ENCODE measurements at regions not wholly inside any gene's neighbourhood (a gene's known extent, or its start where the extent isn't known, plus 50 kb on each side); places are given as distances from the start of the nearest gene placed in this dataset.

DNA sequence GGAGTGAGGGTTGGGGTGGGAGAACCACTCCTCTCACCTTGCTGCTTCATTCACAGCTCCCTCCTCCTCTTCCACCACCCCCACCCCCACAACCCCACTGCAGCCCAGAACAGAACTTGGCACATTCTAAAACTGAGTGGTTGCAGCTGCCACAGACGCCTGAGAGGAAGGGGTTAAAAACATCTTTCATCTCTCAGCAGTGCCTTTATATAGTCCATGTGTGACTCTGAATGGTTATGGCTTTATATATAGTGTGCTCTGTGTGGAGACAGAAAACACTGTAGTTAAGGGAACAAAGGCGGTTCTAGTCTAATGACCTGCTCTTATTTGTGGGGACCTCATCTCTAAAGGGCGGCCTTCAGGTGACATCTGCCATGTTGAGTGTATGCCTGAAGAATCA lies 144.8 kb downstream of the BCOR start:
- DNase-seq = no peak

- DNase-seq = peak; percentile 52
Observed at GRCh38 chrX:39953879-39954278, 143.9 kb downstream of the BCOR start.

GRCh38 chrX:39954851-39955250 lies 142.9 kb downstream of the BCOR start:
- DNase-seq = no peak

DNA sequence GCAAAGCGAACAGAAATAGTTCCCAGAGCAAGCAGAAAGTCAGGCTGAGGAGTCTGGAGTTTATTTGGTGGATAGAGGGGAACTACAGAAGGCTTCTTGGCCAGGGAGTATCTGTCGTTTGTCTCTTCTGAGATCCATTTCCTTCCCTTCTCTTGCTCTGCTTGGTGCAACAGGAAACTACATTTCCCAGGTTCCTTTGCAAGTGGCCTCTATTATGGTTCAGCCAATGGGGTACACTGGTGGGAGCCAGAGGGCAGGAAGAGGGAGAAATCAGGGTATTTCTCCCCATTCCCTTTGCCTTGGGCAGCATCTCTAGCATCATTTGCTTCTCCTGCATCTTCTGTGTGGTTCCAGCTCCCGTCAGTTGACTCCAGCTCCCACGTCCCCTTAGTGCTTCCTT lies 142.1 kb downstream of the BCOR start:
- DNase-seq = no peak

DNA sequence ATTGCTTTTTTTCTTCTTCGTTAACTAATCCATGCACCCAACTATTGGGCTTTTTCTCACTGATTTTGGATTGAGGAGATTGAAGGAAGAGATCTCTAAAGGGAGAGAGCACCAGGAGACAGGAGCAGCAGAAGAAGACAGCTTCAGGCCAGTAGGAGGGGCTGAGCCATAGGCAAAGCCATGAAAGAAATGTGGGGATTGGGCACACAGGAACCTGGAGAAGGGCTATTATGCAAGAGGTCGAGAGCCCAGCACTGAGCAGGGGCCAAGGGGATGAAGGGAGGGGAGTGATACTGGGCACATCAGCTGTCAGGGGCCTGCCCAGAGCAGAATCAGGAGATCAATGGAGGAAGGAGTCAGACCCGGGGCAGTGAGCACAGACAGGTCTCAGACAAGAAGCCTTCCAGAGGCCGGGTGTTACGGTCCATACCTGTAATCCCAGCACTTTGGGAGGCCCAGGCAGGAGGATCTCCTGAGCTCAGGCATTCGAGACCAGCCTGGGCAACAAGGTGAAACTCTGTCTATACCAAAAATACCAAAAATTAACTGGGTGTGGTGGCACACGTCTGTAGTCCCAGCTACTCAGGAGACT lies 140.9 kb downstream of the BCOR start:
- no peak for DNase-seq

DNA sequence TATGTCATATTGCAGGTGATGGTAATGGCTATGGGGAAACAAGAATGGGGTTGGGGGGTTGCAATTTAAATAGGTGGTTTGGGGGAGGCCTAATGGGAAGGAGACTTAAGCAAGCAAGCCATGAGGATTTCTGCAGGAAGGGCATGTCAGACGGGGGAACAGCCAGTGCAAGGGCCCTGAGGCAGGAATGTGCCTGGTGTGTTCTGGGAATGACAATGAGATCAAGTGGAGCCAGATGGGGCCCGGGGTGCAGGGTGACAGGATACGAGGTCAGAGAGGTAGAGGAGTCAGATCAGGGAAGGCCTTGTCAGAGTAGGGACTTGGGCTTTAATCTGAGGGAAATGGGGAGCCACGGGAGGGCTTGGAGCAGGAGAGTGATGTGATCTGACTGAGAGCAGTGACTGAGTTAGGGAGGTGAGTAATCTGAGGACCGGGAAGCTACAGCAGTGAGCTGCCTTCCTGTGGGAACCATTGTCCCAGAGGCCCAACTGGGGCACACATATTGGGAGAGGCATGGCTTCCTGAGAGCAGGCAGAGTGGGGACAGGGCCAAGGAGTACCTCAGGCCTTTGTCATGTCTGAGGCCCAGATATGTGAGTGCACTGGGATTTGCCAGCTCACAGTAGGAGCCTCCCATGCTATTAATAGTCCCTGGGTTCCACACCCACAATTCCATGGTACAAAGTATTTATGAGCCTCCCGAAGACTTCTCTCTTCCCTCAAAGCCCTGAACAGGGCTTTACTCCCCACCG lies 139.8 kb downstream of the BCOR start:
- DNase-seq = no peak

- no peak for DNase-seq
Observed at GRCh38 chrX:39958850-39959249, 138.9 kb downstream of the BCOR start.

DNA sequence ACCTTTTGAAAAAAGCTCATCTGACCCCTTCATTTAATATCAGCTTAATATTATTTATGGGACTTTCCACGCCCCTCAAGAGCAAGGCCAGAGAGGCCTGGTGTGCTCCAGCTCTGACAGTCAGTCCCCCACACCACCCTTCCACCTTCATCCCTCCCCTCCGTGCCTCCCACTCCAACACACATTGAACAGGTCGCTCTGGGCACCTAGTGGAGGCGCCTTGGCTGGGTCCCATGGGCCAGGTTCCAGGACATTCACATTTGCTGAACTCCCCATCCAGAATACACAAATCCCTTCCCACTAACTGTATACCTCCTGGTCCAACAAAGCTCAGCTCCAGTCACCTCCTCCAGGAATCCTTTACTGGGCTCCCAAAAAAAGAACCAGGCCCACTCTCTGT lies 137.5 kb downstream of the BCOR start:
- no peak for DNase-seq

DNA sequence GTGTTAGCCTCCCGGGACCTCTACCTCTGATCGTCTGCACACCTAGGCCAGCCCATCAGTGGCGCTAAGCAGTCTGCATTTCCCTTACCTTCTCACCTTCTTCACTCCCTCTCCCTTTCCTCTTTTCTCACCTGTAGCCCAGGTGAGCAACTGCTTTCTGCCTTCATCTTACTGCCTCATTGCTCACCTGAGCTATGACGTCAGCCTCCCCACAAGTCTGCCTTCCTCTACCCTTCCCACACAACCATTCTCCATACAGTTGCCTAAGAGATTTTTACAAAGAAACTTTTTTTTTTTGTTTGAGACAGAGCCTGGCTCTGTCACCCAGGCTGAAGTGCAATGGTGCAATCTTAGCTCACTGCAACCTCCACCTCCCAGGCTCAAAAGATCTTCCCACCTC lies 136.3 kb downstream of the BCOR start:
- no peak for DNase-seq

- DNase-seq = no peak
Observed at GRCh38 chrX:39965051-39965573, 132.6 kb downstream of the BCOR start.

- DNase-seq = no peak
Observed at GRCh38 chrX:39966176-39966575, 131.6 kb downstream of the BCOR start.

- no peak for DNase-seq
Observed at GRCh38 chrX:39967348-39967747, 130.4 kb downstream of the BCOR start.

- peak; percentile 91 for DNase-seq
Observed at GRCh38 chrX:39969099-39969818, 128.5 kb downstream of the BCOR start.

- DNase-seq = no peak
Observed at GRCh38 chrX:39969819-39970504, 127.8 kb downstream of the BCOR start.

DNA sequence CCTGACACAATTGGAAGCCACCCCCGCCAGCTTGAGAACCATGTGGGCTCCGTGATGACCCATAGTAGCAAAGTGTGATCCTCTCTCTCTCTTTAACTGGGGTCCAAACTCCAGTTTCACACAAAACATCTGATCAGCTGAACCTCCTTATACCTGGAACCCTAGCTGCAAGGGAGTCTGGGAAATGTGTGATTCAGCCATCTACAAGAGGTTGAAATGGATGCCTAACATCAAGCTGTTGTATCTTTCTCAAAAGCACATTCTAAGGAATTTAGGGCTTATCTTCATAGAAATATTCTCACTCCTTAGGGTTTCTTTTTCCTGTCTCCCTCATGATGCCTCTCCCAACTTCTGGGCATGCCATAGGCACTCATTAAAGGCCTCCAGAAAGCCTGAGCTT lies 126.0 kb downstream of the BCOR start:
- DNase-seq = no peak

DNA sequence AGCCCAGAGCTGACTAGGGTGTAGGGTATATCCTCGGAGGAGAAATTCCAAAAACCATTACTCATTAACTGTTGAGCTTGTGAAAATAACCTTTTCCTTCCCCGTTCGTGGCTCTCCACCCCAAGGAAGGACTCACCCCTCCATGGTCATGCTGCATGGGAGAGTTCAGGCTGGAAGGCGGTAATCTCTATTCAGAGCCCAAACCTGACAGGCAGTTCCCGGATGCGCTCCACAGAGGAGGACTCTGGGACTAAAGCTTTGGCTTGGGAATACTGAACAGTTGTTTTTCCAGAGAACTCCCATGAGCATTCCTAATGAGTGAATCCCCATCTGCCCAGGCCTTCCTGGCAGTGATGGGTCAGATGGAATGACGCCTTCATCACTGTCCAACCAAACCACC lies 125.4 kb downstream of the BCOR start:
- no peak for DNase-seq

- no peak for DNase-seq
Observed at GRCh38 chrX:39973810-39974209, 123.9 kb downstream of the BCOR start.

GRCh38 chrX:39974270-39974669 lies 123.5 kb downstream of the BCOR start:
- peak; percentile 13 for DNase-seq

DNA sequence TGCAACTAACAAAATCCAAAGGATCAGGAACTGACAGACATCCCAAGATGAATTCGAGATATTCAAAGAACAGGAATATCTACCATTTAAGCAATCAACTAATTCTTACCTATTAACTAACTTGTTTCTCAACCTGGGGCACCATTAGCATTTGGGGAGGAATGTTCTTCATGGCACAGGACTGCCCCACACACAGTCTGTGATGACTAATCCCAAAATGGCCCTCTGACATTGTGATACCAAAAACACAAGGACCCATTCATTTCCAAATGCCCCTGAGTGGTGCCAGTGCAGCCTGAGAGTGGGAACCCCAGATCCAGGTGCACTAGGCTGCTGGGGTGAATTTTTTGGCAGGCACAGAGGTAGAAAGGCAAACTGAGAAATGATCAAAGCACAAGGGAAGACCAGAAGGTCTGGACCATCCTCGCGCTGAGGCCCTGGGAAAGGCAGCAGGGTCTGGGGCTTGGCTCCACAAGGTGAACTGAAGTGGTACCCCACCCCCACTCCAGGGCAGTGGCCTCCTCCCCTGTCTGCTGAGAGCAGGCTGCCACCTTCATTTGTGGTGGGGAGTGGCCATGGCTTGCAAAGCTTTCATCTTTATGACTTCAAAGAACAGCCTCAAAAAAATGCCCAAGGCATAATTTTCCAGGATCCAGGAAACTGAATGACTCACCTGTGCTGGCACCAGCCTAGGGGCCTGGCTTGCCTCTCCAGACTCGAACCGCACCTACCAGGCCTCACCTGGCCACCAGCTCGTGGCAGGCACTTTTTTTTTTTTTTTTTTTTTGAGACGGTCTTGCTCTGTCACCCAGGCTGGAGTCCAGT lies 122.4 kb downstream of the BCOR start:
- DNase-seq = no peak

DNA sequence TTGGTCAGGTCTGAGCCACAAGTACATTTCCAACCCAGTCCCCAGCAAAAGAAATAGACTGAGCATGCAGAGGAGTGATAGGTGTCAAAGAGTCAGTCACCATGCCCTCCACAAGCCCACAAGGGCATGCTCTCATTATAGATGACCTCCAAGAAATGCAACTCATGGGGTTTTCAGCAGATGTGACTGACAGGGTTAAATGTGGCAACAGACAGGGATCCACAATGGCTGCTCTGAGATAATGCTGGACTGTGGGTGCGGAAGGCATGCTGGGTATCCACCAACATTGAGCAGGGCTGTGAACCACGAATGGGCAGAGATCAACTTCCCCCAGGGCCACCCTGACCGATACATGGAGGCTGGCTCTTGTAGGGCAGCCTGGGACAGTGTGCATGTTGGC lies 115.8 kb downstream of the BCOR start:
- DNase-seq = no peak

DNA sequence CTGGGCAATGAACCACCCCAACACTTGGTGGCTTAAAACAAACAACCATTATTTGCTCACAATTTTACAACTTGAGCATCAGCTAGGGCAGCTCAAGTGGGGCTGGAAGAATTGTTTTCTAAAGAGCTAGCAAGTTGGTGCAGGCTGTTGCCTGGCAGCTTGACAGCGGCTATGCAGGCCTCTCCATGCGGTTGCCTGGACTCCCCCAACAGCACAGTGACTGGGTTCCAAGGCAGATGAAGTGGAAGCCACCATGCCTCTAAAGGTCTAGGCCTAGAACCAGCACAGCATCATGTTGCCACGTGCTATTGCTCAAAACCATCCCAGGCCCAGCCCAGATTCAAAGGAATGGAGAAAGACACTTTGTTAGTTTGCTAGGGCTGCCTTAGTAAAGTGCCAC lies 114.8 kb downstream of the BCOR start:
- DNase-seq = peak; percentile 31

GRCh38 chrX:39983715-39984114 lies 114.0 kb downstream of the BCOR start:
- no peak for DNase-seq

All from NCI-H1092 treated with DMSO at 0.1 percent for 48 hours (cell line).